Immature natural killer cell (primary cell): ENCODE measurements at regions not wholly inside any gene's neighbourhood (a gene's known extent, or its start where the extent isn't known, plus 50 kb on each side); places are given as distances from the start of the nearest gene placed in this dataset.
"Not testable (repeated sequence)": the region's sequence is repeated elsewhere in the genome, so short reads cannot be mapped to it uniquely, and the experiment has no call there.

Experiments used
- DNase-seq, 3 donors: peaks; one replicate each; pipeline ENCODE4 v3.0.0; 2022; ENCODE audit warnings: mixed read lengths in 1 of 3
- H3K27ac Mint-ChIP-seq, 6 donors: one replicate each; pipeline ENCODE4 v1.8.0; 2020; ENCODE audit warnings: mixed read lengths in 6 of 6, mild to moderate bottlenecking in 5 of 6, inconsistent platforms in 4 of 6, moderate library complexity in 3 of 6
- H3K27me3 Mint-ChIP-seq, 3 donors: one replicate each; pipeline ENCODE4 v1.8.0; 2020 to 2021; ENCODE audit warnings: low read depth in 3 of 3, mild to moderate bottlenecking in 3 of 3, mixed read lengths in 3 of 3, moderate library complexity in 3 of 3, inconsistent platforms in 1 of 3
- H3K36me3 Mint-ChIP-seq, 3 donors: one replicate each; pipeline ENCODE4 v1.8.0; 2020; ENCODE audit warnings: mixed read lengths in 3 of 3, inconsistent platforms in 2 of 3, mild to moderate bottlenecking in 2 of 3
- H3K4me1 Mint-ChIP-seq, 2 donors: one replicate each; pipeline ENCODE4 v1.8.0; 2020; ENCODE audit warnings: inconsistent platforms in 2 of 2, mild to moderate bottlenecking in 2 of 2, mixed read lengths in 2 of 2, moderate library complexity in 1 of 2
- H3K4me3 Mint-ChIP-seq, 5 donors: one replicate each; pipeline ENCODE4 v1.8.0; 2020; ENCODE audit warnings: mild to moderate bottlenecking in 5 of 5, mixed read lengths in 5 of 5, inconsistent platforms in 3 of 5, moderate library complexity in 3 of 5
- H3K9me3 Mint-ChIP-seq, 6 donors: one replicate each; pipeline ENCODE4 v1.8.0; 2020; ENCODE audit warnings: mild to moderate bottlenecking in 6 of 6, mixed read lengths in 6 of 6, inconsistent platforms in 4 of 6, moderate library complexity in 3 of 6

- no peaks in the 10 kb centered on the region for H3K36me3 Mint-ChIP-seq
- H3K27ac Mint-ChIP-seq: no peak overlapping the region
- peaks cover 0 to 6% (median 2%) of the 10 kb centered on the region in 3 donors for H3K27me3 Mint-ChIP-seq
- no peak overlapping the region for H3K4me3 Mint-ChIP-seq
- H3K9me3 Mint-ChIP-seq: peaks cover 6 to 24% (median 14%) of the 10 kb centered on the region in 6 donors
- no peaks in the 10 kb centered on the region for H3K4me1 Mint-ChIP-seq
- DNase-seq: no peak
These were observed 426.7 kb downstream of the LIG4 start for GRCh38 chr13:107788464-107789165.

DNA sequence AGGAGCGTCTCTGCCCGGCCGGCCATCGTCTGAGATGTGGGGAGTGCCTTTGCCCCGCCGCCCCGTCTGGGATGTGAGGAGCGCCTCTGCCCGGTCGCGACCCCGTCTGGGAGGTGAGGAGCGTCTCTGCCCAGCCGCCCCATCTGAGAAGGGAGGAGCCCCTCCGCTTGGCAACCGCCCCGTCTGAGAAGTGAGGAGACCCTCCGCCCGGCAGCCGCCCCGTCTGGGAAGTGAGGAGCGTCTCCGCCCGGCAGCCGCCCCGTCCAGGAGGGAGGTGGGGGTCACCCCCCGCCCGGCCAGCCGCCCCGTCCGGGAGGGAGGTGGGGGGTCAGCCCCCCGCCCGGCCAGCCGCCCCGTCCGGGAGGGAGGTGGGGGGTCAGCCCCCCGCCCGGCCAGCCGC, 432.7 kb downstream of the LIG4 start:
- not testable (repeated sequence) for H3K27me3 Mint-ChIP-seq, H3K4me3 Mint-ChIP-seq, H3K27ac Mint-ChIP-seq, H3K36me3 Mint-ChIP-seq, H3K4me1 Mint-ChIP-seq, DNase-seq
- peaks cover 14 to 34% (median 20%) of the 10 kb centered on the region in 6 donors for H3K9me3 Mint-ChIP-seq

- DNase-seq: no peak
- peaks cover 6 to 28% (median 14%) of the 10 kb centered on the region in 6 donors for H3K9me3 Mint-ChIP-seq
- no peak overlapping the region for H3K4me3 Mint-ChIP-seq
- no peaks in the 10 kb centered on the region for H3K4me1 Mint-ChIP-seq
- no peak overlapping the region for H3K27ac Mint-ChIP-seq
- no peaks in the 10 kb centered on the region for H3K27me3 Mint-ChIP-seq
- H3K36me3 Mint-ChIP-seq: no peaks in the 10 kb centered on the region
These were observed 437.2 kb downstream of the LIG4 start for GRCh38 chr13:107778094-107778493.

DNA sequence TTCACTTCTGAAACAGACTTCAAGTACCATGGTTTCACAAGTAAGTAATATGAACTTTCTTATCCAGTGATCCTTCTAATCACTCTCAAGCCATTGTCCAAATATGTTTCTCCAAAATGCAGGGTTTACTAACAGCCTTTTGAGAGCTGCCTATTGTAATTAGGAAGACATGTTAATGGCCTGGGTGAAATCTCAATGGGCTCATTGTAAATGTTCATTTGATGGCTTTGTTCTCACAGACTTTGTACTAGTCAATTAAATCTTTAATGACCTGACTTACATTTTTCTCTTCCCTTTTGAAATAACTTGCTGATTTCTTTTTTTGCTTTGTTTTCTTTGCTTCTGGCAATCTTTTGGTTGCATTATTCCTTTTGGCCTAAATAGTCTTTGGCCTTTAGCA, 444.8 kb downstream of the LIG4 start:
- no peak for DNase-seq
- no peaks in the 10 kb centered on the region for H3K27me3 Mint-ChIP-seq
- no peak overlapping the region for H3K27ac Mint-ChIP-seq
- H3K9me3 Mint-ChIP-seq: peaks cover under 1 to 20% (median 14%) of the 10 kb centered on the region in 6 donors
- H3K4me1 Mint-ChIP-seq: no peaks in the 10 kb centered on the region
- H3K36me3 Mint-ChIP-seq: no peaks in the 10 kb centered on the region
- H3K4me3 Mint-ChIP-seq: no peak overlapping the region

DNA sequence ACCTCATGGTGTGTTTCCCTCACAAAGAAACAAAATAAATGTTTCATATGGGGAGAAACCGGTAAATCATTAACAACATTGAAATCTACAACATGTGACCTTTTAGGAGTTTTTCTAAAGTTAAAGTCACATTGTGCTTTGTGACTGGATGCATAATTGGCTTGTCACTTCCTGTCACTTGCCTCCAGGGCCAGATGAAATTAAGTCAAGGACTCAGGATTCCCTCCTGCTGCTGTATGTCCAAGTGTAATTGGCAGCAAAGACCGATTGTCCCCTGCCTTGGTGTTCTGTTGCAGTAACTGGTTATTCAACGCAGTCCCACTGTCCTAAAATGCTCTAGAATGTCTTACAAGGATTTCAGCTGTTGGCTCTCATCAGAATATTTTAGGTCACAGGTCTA, 448.2 kb downstream of the LIG4 start:
- Mint-ChIP-seq H3K36me3 (no peaks in the 10 kb centered on the region), H3K27me3 (no peaks in the 10 kb centered on the region), H3K4me3 (no peak overlapping the region), H3K9me3 (peaks cover 2 to 22% (median 16%) of the 10 kb centered on the region in 6 donors), H3K4me1 (no peaks in the 10 kb centered on the region), H3K27ac (no peak overlapping the region)
- no peak for DNase-seq

GRCh38 chr13:107765724-107766401, 449.5 kb downstream of the LIG4 start:
- DNase-seq: no peak
- Mint-ChIP-seq H3K4me3 (no peak overlapping the region), H3K9me3 (peaks cover 2 to 23% (median 16%) of the 10 kb centered on the region in 6 donors), H3K4me1 (no peaks in the 10 kb centered on the region), H3K27me3 (no peaks in the 10 kb centered on the region), H3K27ac (no peak overlapping the region), H3K36me3 (no peaks in the 10 kb centered on the region)

GRCh38 chr13:107764046-107764445, 451.3 kb downstream of the LIG4 start:
- DNase-seq: no peak

DNA sequence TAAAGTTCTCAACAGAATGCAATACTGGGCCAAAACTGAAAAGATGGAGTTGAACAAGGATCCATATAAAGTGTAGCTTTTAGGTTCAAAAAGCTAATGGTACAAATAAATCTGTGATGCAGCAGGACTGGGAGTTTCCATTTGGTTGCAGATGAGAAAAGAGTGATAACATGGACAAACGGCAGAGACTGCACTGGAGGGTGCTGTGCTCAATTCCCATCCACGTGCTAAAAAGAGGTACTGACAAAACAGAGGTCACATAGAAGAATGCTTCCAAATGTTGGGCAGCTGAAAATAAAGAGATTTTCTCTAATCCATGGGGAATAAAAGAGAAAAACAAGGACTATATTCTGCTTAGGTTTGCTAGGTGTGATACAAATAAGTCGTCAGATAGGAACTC, 461.6 kb downstream of the LIG4 start:
- Mint-ChIP-seq H3K27me3 (peaks cover 0 to 1% (median 1%) of the 10 kb centered on the region in 3 donors), H3K27ac (no peak overlapping the region), H3K36me3 (no peaks in the 10 kb centered on the region), H3K4me1 (no peaks in the 10 kb centered on the region), H3K4me3 (no peak overlapping the region), H3K9me3 (peaks cover 3 to 28% (median 14%) of the 10 kb centered on the region in 6 donors)
- no peak for DNase-seq

More at GRCh38 chr13:107764046-107764445, 451.3 kb downstream of the LIG4 start:
- Mint-ChIP-seq H3K4me1 (no peaks in the 10 kb centered on the region), H3K27ac (no peak overlapping the region), H3K36me3 (no peaks in the 10 kb centered on the region), H3K27me3 (no peaks in the 10 kb centered on the region), H3K4me3 (no peak overlapping the region), H3K9me3 (peaks cover 2 to 35% (median 16%) of the 10 kb centered on the region in 6 donors)

DNA sequence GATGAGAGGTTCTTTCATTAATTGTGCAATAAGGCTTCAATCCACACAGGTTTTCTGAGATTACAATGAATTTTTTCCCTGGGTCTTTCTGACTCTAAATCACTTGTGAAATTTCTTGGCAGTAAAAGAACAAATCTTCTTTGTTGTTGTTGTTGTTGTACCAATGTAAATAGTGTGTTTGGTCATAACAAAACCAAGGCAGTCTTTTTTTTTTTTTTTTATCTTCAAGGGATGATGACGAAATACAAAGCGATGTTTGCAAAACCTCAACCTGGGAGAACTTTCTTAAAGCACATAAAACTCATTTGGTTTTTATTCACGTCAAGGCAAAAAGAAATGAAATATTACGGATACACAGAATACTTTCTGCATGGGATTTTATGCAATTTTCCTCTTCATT, 462.0 kb downstream of the LIG4 start:
- no peaks in the 10 kb centered on the region for H3K4me1 Mint-ChIP-seq
- no peak overlapping the region for H3K27ac Mint-ChIP-seq
- H3K9me3 Mint-ChIP-seq: peaks cover 6 to 32% (median 15%) of the 10 kb centered on the region in 6 donors
- H3K27me3 Mint-ChIP-seq: peaks cover 0 to 1% (median 1%) of the 10 kb centered on the region in 3 donors
- no peaks in the 10 kb centered on the region for H3K36me3 Mint-ChIP-seq
- DNase-seq: no peak
- no peak overlapping the region for H3K4me3 Mint-ChIP-seq

DNA sequence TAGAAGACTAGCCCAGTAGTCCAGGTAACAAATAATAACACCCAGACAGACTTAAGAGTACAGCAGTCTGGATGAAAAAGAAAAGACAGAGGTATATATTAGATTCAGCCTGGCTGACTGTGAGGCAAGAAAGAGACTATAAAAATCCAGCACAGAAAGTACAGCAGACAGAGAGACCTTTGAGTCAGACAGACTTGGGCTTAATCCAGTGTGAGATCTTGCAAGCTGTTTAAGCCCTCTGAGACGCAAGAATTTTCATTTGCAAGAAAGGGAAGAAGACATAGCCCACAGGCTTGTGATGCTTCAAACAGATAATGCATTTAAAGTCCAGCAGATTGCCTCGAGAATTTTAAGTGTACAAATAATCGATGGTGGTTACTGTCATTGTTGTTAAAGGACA, 471.4 kb downstream of the LIG4 start:
- Mint-ChIP-seq H3K36me3 (no peaks in the 10 kb centered on the region), H3K27me3 (no peaks in the 10 kb centered on the region), H3K4me3 (no peak overlapping the region), H3K27ac (no peak overlapping the region), H3K9me3 (peaks cover 5 to 29% (median 13%) of the 10 kb centered on the region in 6 donors), H3K4me1 (no peaks in the 10 kb centered on the region)
- no peak for DNase-seq

DNA sequence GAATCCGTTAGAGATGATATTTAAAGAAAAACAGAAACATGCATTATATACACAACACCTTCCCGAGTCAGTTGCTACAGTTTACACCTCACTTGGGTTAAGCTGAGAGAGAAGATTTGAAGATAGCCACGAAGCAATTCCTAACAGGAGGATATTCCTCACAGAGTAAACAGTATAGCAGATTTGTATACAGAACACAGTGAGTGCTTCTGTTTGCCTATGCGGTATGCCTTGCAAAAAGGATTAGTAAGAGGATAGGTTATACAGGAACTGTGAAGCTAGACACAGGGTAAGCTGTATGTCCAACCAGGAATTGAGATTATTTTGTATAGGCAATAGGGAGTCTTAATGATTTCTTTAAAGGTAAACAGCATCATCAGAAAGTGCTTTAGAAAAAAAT, 471.8 kb downstream of the LIG4 start:
- no peaks in the 10 kb centered on the region for H3K4me1 Mint-ChIP-seq
- no peaks in the 10 kb centered on the region for H3K36me3 Mint-ChIP-seq
- H3K4me3 Mint-ChIP-seq: no peak overlapping the region
- H3K27me3 Mint-ChIP-seq: no peaks in the 10 kb centered on the region
- DNase-seq: no peak
- peaks cover under 1 to 32% (median 12%) of the 10 kb centered on the region in 6 donors for H3K9me3 Mint-ChIP-seq
- no peak overlapping the region for H3K27ac Mint-ChIP-seq

DNA sequence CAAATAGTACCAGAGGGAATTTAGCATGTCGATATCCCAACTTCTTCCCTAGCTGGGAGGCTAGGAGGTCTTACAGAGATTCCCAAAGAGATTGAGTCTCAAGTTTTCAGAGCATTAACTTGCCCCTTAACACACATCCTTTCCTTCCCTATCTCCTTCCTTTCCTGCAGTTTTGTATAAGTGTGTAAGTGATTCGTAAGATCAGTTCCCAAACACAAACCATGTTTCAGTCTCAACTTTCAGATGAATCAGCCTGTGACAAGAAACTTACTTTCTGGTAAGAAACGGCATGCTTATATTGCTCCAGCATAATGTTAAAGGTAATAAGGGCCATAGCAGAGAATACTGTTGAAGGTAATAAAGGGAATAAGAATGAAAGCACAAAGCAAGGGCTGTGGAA, 472.2 kb downstream of the LIG4 start:
- Mint-ChIP-seq H3K4me3 (no peak overlapping the region), H3K4me1 (no peaks in the 10 kb centered on the region), H3K9me3 (peaks cover 2 to 35% (median 11%) of the 10 kb centered on the region in 6 donors), H3K27me3 (no peaks in the 10 kb centered on the region), H3K27ac (no peak overlapping the region), H3K36me3 (no peaks in the 10 kb centered on the region)
- no peak for DNase-seq

- DNase-seq: no peak
- no peaks in the 10 kb centered on the region for H3K36me3 Mint-ChIP-seq
- H3K4me1 Mint-ChIP-seq: no peaks in the 10 kb centered on the region
- H3K27me3 Mint-ChIP-seq: no peaks in the 10 kb centered on the region
- no peak overlapping the region for H3K4me3 Mint-ChIP-seq
- H3K27ac Mint-ChIP-seq: no peak overlapping the region
- peaks cover 2 to 36% (median 11%) of the 10 kb centered on the region in 6 donors for H3K9me3 Mint-ChIP-seq
These were observed 472.8 kb downstream of the LIG4 start for GRCh38 chr13:107742544-107742943.

DNA sequence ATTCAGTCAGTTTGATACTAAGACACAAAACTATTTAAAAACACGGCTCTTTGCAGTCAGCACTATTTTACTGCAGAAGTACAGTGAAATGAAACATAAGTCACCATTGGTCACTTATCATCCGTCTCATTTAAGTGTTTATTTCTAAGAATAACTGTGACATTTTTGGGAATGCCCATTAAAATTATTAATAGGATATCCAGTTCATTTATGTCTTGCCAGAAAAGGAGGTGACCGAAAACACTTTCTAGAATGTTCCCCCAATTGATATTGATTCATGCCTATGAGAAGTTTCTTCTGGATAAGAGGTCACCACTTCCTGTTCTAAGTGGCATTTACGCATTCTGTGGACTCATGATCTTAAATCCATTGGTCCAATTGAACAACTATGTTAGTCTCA, 477.3 kb downstream of the LIG4 start:
- H3K4me3 Mint-ChIP-seq: no peak overlapping the region
- H3K36me3 Mint-ChIP-seq: no peaks in the 10 kb centered on the region
- H3K27me3 Mint-ChIP-seq: no peaks in the 10 kb centered on the region
- H3K27ac Mint-ChIP-seq: no peak overlapping the region
- no peak for DNase-seq
- no peaks in the 10 kb centered on the region for H3K4me1 Mint-ChIP-seq
- peaks cover 2 to 32% (median 8%) of the 10 kb centered on the region in 6 donors for H3K9me3 Mint-ChIP-seq
